HG03460 (cell line): ENCODE measurements at regions not wholly inside any gene's neighbourhood (a gene's known extent, or its start where the extent isn't known, plus 50 kb on each side); places are given as distances from the start of the nearest gene placed in this dataset.
"Not testable (repeated sequence)": the region's sequence is repeated elsewhere in the genome, so short reads cannot be mapped to it uniquely, and the experiment has no call there.

ENCODE experiments used
- ATAC-seq: cut with Tn5 transposase; IDR thresholded peaks from one replicate; pipeline ENCODE4 v1.9.1; 2021; ENCODE audit not compliant: unreplicated experiment

GRCh38 chrX:122268353-122268752 lies 915.7 kb upstream of the GRIA3 start:
- ATAC-seq, result no peak

GRCh38 chrX:122269243-122269781 lies 914.8 kb upstream of the GRIA3 start:
- no peak for ATAC-seq

- ATAC-seq, result no peak
These were observed 913.1 kb upstream of the GRIA3 start for GRCh38 chrX:122270809-122271494.

GRCh38 chrX:122272011-122272410 lies 912.1 kb upstream of the GRIA3 start:
- no peak for ATAC-seq

GRCh38 chrX:122279746-122280145 lies 904.3 kb upstream of the GRIA3 start:
- no peak for ATAC-seq

- ATAC-seq, result not testable (repeated sequence)
These were observed 884.3 kb upstream of the GRIA3 start for GRCh38 chrX:122299822-122300221.

GRCh38 chrX:122301491-122301890 lies 882.6 kb upstream of the GRIA3 start:
- no peak for ATAC-seq

GRCh38 chrX:122303761-122304160 lies 880.3 kb upstream of the GRIA3 start:
- ATAC-seq, result no peak

- no peak for ATAC-seq
These were observed 839.3 kb upstream of the GRIA3 start for GRCh38 chrX:122344816-122345215.

- no peak for ATAC-seq
These were observed 820.8 kb upstream of the GRIA3 start for GRCh38 chrX:122363112-122363795.

GRCh38 chrX:122375533-122375932 lies 808.5 kb upstream of the GRIA3 start:
- not testable (repeated sequence) for ATAC-seq

GRCh38 chrX:122389005-122389404 lies 795.1 kb upstream of the GRIA3 start:
- ATAC-seq, result no peak

GRCh38 chrX:122418758-122419157 lies 765.3 kb upstream of the GRIA3 start:
- ATAC-seq, result no peak

GRCh38 chrX:122421434-122422121 lies 762.5 kb upstream of the GRIA3 start:
- ATAC-seq, result no peak

GRCh38 chrX:122422547-122422946 lies 761.5 kb upstream of the GRIA3 start:
- no peak for ATAC-seq

GRCh38 chrX:122434942-122435341 lies 749.1 kb upstream of the GRIA3 start:
- no peak for ATAC-seq

- ATAC-seq, result no peak
These were observed 744.2 kb upstream of the GRIA3 start for GRCh38 chrX:122439831-122440230.

- ATAC-seq, result no peak
These were observed 743.2 kb upstream of the GRIA3 start for GRCh38 chrX:122440832-122441231.

GRCh38 chrX:122441451-122441850 lies 742.6 kb upstream of the GRIA3 start:
- ATAC-seq, result no peak

GRCh38 chrX:122445466-122445865 lies 738.6 kb upstream of the GRIA3 start:
- no peak for ATAC-seq

- no peak for ATAC-seq
These were observed 719.7 kb upstream of the GRIA3 start for GRCh38 chrX:122464341-122464740.

- ATAC-seq, result no peak
These were observed 708.8 kb upstream of the GRIA3 start for GRCh38 chrX:122475306-122475705.
